HG03103 (cell line): ENCODE measurements at regions not wholly inside any gene's neighbourhood (a gene's known extent, or its start where the extent isn't known, plus 50 kb on each side); places are given as distances from the start of the nearest gene placed in this dataset.
"Not testable (repeated sequence)": the region's sequence is repeated elsewhere in the genome, so short reads cannot be mapped to it uniquely, and the experiment has no call there.

Experiments used
- ATAC-seq: cut with Tn5 transposase; IDR thresholded peaks from one replicate; pipeline ENCODE4 v1.9.1; 2021; ENCODE audit warnings: low read depth; ENCODE audit not compliant: unreplicated experiment

DNA sequence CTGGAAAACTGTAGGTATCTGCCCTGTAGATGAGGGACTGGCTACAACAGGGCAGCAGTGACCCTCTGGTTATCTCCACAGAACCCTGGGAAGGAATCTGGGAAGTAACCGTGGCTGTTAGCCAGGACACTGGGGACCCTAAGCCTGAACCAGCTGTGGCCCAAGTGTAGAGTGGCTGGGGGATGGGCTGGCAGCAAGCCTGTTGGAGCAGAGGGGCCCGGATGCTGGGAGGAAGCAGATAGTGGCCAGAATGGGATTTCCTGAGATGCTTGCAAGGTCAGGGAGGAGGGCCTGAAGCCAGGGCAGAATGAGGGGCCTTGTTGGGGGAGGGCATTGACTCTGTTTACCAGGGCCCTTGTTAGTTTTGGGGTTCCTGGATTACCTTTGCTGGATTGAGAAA is 161.0 kb upstream of the EOLA2 start:
- no peak for ATAC-seq

- ATAC-seq = no peak
Measured at GRCh38 chrX:150100261-150100660, 162.0 kb upstream of the EOLA2 start.

- ATAC-seq = no peak
Measured at GRCh38 chrX:150118476-150118875, 180.2 kb upstream of the EOLA2 start.

DNA sequence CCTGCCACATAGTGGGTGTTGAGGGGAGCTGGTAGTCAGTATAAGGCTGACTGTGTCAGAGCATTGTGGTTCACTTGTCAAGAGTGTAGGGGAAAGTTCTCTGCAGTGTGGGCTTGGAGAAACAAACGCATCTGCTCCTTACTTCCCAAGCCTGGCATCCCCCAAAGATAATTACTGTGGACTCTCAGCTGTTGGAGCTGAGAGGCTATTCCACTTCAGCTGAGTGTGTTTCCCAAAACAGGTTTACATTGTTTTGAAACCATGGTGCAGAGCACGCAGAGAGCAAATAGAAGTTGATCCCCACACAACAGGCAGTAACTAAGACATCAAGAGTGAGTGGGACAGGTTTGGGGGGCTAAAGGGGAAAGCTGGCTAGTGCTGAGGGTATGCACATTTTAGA is 181.0 kb upstream of the EOLA2 start:
- ATAC-seq = no peak

GRCh38 chrX:150125045-150125444 is 186.8 kb upstream of the EOLA2 start:
- not testable (repeated sequence) for ATAC-seq

GRCh38 chrX:150127216-150127615 is 188.9 kb upstream of the EOLA2 start:
- ATAC-seq = no peak

- no peak for ATAC-seq
Measured at GRCh38 chrX:150143721-150144440, 205.6 kb upstream of the EOLA2 start.

DNA sequence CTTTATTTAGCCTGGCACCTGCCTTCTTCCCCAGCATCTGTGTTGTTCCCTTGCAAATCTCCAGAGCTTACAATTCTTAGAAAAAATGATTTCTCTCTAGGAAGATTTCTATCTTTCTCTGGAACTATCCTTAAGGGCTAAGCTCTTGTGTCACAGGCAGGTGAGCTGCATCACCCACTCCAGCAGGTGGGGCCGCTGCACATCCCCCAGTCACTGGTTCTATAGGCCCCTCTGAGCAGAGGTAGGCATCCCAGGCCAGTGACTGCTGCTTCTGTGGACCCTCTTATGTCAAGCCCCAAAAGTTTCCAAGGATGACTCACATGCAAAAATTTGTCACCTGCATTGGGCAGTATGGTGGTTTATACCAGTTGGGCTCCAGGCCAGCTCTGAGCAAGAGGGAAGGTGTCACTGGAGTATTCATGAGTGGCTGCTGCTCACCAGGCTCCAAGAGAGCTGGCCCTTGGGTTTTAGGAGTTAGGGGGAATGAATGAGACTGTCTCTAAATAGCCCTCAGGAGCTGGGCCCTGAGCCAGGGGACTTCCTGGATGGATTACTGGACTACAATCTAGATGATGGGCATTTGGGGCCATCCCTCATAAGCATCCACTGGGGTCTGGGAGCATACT is 208.1 kb upstream of the EOLA2 start:
- no peak for ATAC-seq

- ATAC-seq = no peak
Measured at GRCh38 chrX:150148749-150149672, 210.7 kb upstream of the EOLA2 start.

GRCh38 chrX:150150076-150150779 is 211.9 kb upstream of the EOLA2 start:
- ATAC-seq = no peak

DNA sequence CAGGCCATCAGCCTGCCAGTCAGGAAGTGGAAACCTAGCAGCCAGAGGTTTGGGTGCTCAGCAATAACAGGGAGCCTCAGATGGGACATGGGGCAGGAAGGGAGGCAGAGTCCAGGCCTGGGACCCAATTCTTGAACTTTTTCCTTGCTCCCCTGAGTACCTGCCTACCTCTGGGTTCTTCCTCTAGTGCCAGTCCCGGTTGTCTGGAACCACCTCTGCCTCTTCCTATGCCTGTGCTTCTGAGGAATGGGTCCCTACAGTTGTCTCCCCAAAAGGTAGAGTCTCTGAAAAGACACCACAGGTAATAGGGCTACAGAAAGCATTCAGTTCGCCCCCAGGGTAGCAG is 212.4 kb upstream of the MAMLD1 start:
- no peak for ATAC-seq

- no peak for ATAC-seq
Measured at GRCh38 chrX:150152036-150152435, 211.1 kb upstream of the MAMLD1 start.

GRCh38 chrX:150152546-150152945 is 210.6 kb upstream of the MAMLD1 start:
- ATAC-seq = no peak

DNA sequence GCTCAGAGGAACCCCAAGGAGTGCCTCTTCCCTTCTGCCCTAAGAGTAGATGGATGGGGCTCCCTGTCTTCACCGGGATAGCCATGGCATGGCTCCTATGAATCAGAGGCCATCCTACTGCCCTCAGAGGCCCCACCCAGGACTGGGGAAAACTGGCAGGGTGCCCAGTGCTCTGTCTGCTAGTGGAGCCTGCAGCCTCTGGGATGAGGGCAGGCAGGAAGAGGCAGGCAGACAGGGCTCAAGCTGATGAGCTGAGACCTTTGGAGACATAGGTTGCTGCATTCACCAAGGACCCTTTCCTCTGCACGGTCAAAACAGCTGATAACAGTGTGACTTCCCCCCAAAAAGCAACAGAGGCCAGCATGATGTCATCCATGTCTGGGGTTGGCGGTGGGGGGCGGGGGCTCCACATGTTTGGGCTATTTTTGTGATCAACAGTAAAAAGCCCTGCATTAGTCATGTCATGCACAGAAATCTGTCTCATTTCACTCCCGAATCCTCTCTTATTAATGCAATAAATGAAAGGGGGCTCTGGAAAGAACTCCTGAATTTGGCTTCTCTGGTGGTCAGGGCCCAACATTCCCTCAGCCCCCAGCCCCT is 207.6 kb upstream of the MAMLD1 start:
- ATAC-seq = no peak

GRCh38 chrX:150156615-150157014 is 206.5 kb upstream of the MAMLD1 start:
- ATAC-seq = no peak

- no peak for ATAC-seq
Measured at GRCh38 chrX:150157291-150157690, 205.8 kb upstream of the MAMLD1 start.

- no peak for ATAC-seq
Measured at GRCh38 chrX:150158554-150159332, 204.4 kb upstream of the MAMLD1 start.

DNA sequence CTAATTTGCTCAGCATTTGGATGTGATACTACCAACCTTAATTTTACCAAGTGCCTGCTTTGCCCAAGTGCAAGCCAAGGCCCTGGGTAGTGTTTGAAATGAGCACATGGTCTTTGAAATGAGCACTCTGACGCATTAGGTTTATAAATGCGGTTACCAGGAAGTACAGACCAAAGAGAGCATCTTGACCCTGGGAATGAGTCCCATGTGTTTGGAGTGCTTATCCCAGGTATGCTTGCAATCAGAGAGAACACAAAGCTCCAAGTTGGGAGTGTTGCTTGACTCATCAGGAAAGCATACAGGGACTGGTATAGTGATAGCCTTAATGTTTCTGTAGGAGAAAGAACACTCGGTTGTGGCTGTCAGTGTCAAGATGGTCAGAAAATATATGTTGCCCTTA is 203.6 kb upstream of the MAMLD1 start:
- no peak for ATAC-seq

- ATAC-seq = no peak
Measured at GRCh38 chrX:150160656-150161055, 202.5 kb upstream of the MAMLD1 start.

DNA sequence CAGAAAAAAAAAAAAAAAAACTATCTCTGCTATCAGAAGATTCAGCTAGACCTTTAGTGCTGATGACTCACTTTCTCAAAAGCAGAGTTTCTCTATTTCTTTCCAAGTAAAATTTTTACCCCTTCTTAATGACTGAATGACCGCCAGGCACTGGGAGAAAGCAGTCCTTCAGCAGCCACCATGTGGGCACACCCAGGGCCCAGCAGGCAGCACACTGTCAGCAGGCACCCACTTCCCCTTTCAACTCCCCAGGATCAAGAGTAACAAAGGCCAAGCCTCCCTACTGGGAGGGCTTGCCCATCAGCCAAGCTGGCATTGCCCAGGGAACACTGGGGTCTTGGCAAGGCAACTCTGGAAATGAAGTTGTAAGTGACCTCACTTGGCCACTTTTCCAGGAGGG is 201.9 kb upstream of the MAMLD1 start:
- no peak for ATAC-seq
